ENCODE measurements at regions not wholly inside any gene's neighbourhood (a gene's known extent, or its start where the extent isn't known, plus 50 kb on each side); places are given as distances from the start of the nearest gene placed in this dataset.

DNA sequence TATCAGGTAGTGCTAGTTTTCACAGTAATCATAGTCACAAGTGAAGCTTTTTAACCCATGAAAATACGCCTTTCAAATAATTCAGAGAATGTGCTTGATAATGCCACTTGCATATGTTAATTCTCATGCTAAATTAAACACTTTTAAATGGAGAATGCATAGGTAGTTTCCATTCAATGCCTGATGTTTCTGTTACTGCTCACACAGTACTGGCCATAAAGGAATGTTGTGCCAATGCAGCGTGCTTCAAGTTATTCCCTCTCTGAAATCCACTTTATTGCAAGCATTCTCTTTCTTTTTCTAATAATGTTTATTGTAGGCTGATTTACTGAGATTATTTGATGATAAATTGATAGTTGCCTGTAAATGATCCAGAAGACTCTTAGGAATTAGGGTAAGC lies 513.0 kb upstream of the KLF12 start:
- dilution Hi-C loops (cut with MboI; ENCODE audit: extremely low pct_ligation_motif_present, low sequenced_read_pairs), result no loop called here
- Histone ChIP-seq H3K36me3 (ENCODE audit: control insufficient read depth in 2 of 2, extremely low read depth in 1 of 2, insufficient read depth in 2 of 2, low read length in 2 of 2) (no peaks in the 10 kb centered on the region), H3K27me3 (ENCODE audit: control insufficient read depth, extremely low read depth, insufficient read depth, low read length) (no peaks in the 10 kb centered on the region), H4K20me1 (ENCODE audit: control insufficient read depth, extremely low read depth, insufficient read depth, low read length) (no peaks in the 10 kb centered on the region), H3K4me3 (ENCODE audit: control insufficient read depth in 2 of 3, extremely low read depth in 1 of 3, insufficient read depth in 2 of 3, low read depth in 1 of 3, low read length in 3 of 3) (no peak overlapping the region), H3K9me3 (ENCODE audit: control insufficient read depth, low read depth, low read length) (no peaks in the 10 kb centered on the region), H2AFZ (ENCODE audit: control insufficient read depth, low read length) (no peak overlapping the region), H3K9ac (ENCODE audit: control insufficient read depth, extremely low read depth, insufficient read depth, low read length) (no peak overlapping the region), H3K9me1 (ENCODE audit: control insufficient read depth, extremely low read depth, insufficient read depth, low read length) (no peaks in the 10 kb centered on the region), H3K27ac (ENCODE audit: control insufficient read depth, insufficient read depth, low read length) (no peak overlapping the region), H3K79me2 (ENCODE audit: control insufficient read depth, insufficient read depth, low read length) (no peaks in the 10 kb centered on the region), H3K4me2 (ENCODE audit: control insufficient read depth, extremely low read depth, insufficient read depth, low read depth, low read length) (no peak overlapping the region), H3K4me1 (ENCODE audit: control insufficient read depth, extremely low read depth, insufficient read depth, low read length) (no peaks in the 10 kb centered on the region)
- TF ChIP-seq, protein P1, sequence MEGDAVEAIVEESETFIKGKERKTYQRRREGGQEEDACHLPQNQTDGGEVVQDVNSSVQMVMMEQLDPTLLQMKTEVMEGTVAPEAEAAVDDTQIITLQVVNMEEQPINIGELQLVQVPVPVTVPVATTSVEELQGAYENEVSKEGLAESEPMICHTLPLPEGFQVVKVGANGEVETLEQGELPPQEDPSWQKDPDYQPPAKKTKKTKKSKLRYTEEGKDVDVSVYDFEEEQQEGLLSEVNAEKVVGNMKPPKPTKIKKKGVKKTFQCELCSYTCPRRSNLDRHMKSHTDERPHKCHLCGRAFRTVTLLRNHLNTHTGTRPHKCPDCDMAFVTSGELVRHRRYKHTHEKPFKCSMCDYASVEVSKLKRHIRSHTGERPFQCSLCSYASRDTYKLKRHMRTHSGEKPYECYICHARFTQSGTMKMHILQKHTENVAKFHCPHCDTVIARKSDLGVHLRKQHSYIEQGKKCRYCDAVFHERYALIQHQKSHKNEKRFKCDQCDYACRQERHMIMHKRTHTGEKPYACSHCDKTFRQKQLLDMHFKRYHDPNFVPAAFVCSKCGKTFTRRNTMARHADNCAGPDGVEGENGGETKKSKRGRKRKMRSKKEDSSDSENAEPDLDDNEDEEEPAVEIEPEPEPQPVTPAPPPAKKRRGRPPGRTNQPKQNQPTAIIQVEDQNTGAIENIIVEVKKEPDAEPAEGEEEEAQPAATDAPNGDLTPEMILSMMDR (optimal IDR thresholded peaks at IDR 0.05 in 1 of 3, IDR thresholded peaks at IDR 0.05 in 1 of 3, conservative IDR thresholded peaks at IDR 0.05 in 1 of 3; ENCODE audit: extremely low read depth in 1 of 3, insufficient read depth in 2 of 3, low read length in 3 of 3), result no peak
- TF ChIP-seq EZH2 (IDR thresholded peaks at IDR 0.05; ENCODE audit: low read length), result no peak
- DNase-seq (ENCODE audit: low read depth, low spot score) (no peak), FAIRE-seq (no peak)

- Histone ChIP-seq H2AFZ (ENCODE audit: control insufficient read depth, low read length) (no peak overlapping the region), H3K9me1 (ENCODE audit: control insufficient read depth, extremely low read depth, insufficient read depth, low read length) (no peaks in the 10 kb centered on the region), H3K79me2 (ENCODE audit: control insufficient read depth, insufficient read depth, low read length) (no peaks in the 10 kb centered on the region), H3K4me3 (ENCODE audit: control insufficient read depth in 2 of 3, extremely low read depth in 1 of 3, insufficient read depth in 2 of 3, low read depth in 1 of 3, low read length in 3 of 3) (no peak overlapping the region), H3K27me3 (ENCODE audit: control insufficient read depth, extremely low read depth, insufficient read depth, low read length) (no peaks in the 10 kb centered on the region), H3K27ac (ENCODE audit: control insufficient read depth, insufficient read depth, low read length) (no peak overlapping the region), H3K9me3 (ENCODE audit: control insufficient read depth, low read depth, low read length) (no peaks in the 10 kb centered on the region), H4K20me1 (ENCODE audit: control insufficient read depth, extremely low read depth, insufficient read depth, low read length) (no peaks in the 10 kb centered on the region), H3K36me3 (ENCODE audit: control insufficient read depth in 2 of 2, extremely low read depth in 1 of 2, insufficient read depth in 2 of 2, low read length in 2 of 2) (no peaks in the 10 kb centered on the region), H3K9ac (ENCODE audit: control insufficient read depth, extremely low read depth, insufficient read depth, low read length) (no peak overlapping the region), H3K4me1 (ENCODE audit: control insufficient read depth, extremely low read depth, insufficient read depth, low read length) (no peaks in the 10 kb centered on the region), H3K4me2 (ENCODE audit: control insufficient read depth, extremely low read depth, insufficient read depth, low read depth, low read length) (no peak overlapping the region)
- TF ChIP-seq, protein P1 (optimal IDR thresholded peaks at IDR 0.05 in 1 of 3, IDR thresholded peaks at IDR 0.05 in 1 of 3, conservative IDR thresholded peaks at IDR 0.05 in 1 of 3; ENCODE audit: extremely low read depth in 1 of 3, insufficient read depth in 2 of 3, low read length in 3 of 3), result no peak
- TF ChIP-seq EZH2 (IDR thresholded peaks at IDR 0.05; ENCODE audit: low read length), result no peak
- dilution Hi-C loops (cut with MboI; ENCODE audit: extremely low pct_ligation_motif_present, low sequenced_read_pairs), result no loop called here
- no peak for FAIRE-seq
- DNase-seq (ENCODE audit: low read depth, low spot score), result no peak
Measured at GRCh38 chr13:74646091-74646490, 511.9 kb upstream of the KLF12 start.
